Activated naive CD4-positive, alpha-beta T cell treated with anti-CD3 and anti-CD28 coated beads for 36 hours (primary cell): ENCODE measurements at regions not wholly inside any gene's neighbourhood (a gene's known extent, or its start where the extent isn't known, plus 50 kb on each side); places are given as distances from the start of the nearest gene placed in this dataset.

Experiments
- CTCF ChIA-PET: fragments of 350-600 bp; sonication (Branson Sonifier 250); formaldehyde crosslinking; loops from one replicate; lab custom pipeline; 2021; ENCODE audit warnings: antibody characterized with exemption; lab: Charles Lee
- DNase-seq: peaks from one replicate; pipeline ENCODE4 v3.0.0-alpha.2; 2020
- H3K27ac Mint-ChIP-seq: one replicate; pipeline ENCODE4 v1.8.0; 2021; ENCODE audit warnings: mild to moderate bottlenecking, mixed read lengths
- H3K27me3 Mint-ChIP-seq: one replicate; pipeline ENCODE4 v1.8.0; 2021; ENCODE audit warnings: low read depth, mixed read lengths
- H3K36me3 Mint-ChIP-seq: one replicate; pipeline ENCODE4 v1.8.0; 2021; ENCODE audit warnings: low read depth, mixed read lengths
- H3K4me1 Mint-ChIP-seq: one replicate; pipeline ENCODE4 v1.8.0; 2021; ENCODE audit warnings: low read depth, mixed read lengths
- H3K4me3 Mint-ChIP-seq: one replicate; pipeline ENCODE4 v1.8.0; 2021; ENCODE audit warnings: mild to moderate bottlenecking, moderate library complexity, mixed read lengths
- H3K9me3 Mint-ChIP-seq: one replicate; pipeline ENCODE4 v1.8.0; 2021; ENCODE audit warnings: mixed read lengths
- intact Hi-C: fragments of 100-400 bp; cut with micrococcal nuclease; formaldehyde crosslinking; loops from one replicate; pipeline ENCODE4 v1.15.1; 2023

- Mint-ChIP-seq H3K27ac (no peak overlapping the region), H3K27me3 (no peaks in the 10 kb centered on the region), H3K36me3 (no peaks in the 10 kb centered on the region), H3K9me3 (no peaks in the 10 kb centered on the region), H3K4me1 (no peaks in the 10 kb centered on the region), H3K4me3 (no peak overlapping the region)
- no peak for DNase-seq
- CTCF ChIA-PET, result no interaction called here
- intact Hi-C loops, result no loop called here
These were observed 50.3 kb upstream of the OSBPL11 start for GRCh38 chr3:125645616-125646015.

GRCh38 chr3:125646581-125646980 lies 51.3 kb upstream of the OSBPL11 start:
- no peaks in the 10 kb centered on the region for H3K27me3 Mint-ChIP-seq
- CTCF ChIA-PET, result interaction anchor here (0.6 kb wide), 1 partner anchor 193 kb away, joined by 3 read pairs; no protein-coding TSS in a partner anchor
- H3K9me3 Mint-ChIP-seq, result no peaks in the 10 kb centered on the region

GRCh38 chr3:125647318-125648014 lies 52.2 kb upstream of the OSBPL11 start:
- Mint-ChIP-seq H3K4me3 (no peak overlapping the region), H3K27ac (no peak overlapping the region), H3K9me3 (no peaks in the 10 kb centered on the region), H3K4me1 (no peaks in the 10 kb centered on the region), H3K36me3 (no peaks in the 10 kb centered on the region), H3K27me3 (no peaks in the 10 kb centered on the region)
- DNase-seq, result no peak
- intact Hi-C loops, result no loop called here
- CTCF ChIA-PET, result no interaction called here

More at GRCh38 chr3:125646581-125646980, 51.3 kb upstream of the OSBPL11 start:
- Mint-ChIP-seq H3K4me3 (no peak overlapping the region), H3K27ac (no peak overlapping the region), H3K36me3 (no peaks in the 10 kb centered on the region), H3K4me1 (no peaks in the 10 kb centered on the region)
- intact Hi-C loops, result no loop called here
- no peak for DNase-seq

GRCh38 chr3:125651244-125651643 lies 55.9 kb upstream of the OSBPL11 start:
- CTCF ChIA-PET, result no interaction called here
- H3K9me3 Mint-ChIP-seq, result no peaks in the 10 kb centered on the region
- intact Hi-C loops, result no loop called here
- no peaks in the 10 kb centered on the region for H3K36me3 Mint-ChIP-seq
- DNase-seq, result no peak
- no peaks in the 10 kb centered on the region for H3K27me3 Mint-ChIP-seq
- H3K4me3 Mint-ChIP-seq, result no peak overlapping the region
- H3K4me1 Mint-ChIP-seq, result no peaks in the 10 kb centered on the region
- no peak overlapping the region for H3K27ac Mint-ChIP-seq

- CTCF ChIA-PET, result no interaction called here
- H3K4me3 Mint-ChIP-seq, result no peak overlapping the region
- DNase-seq, result no peak
- H3K4me1 Mint-ChIP-seq, result no peaks in the 10 kb centered on the region
- no peaks in the 10 kb centered on the region for H3K27me3 Mint-ChIP-seq
- no peaks in the 10 kb centered on the region for H3K36me3 Mint-ChIP-seq
- intact Hi-C loops, result no loop called here
- H3K27ac Mint-ChIP-seq, result no peak overlapping the region
- H3K9me3 Mint-ChIP-seq, result no peaks in the 10 kb centered on the region
These were observed 57.1 kb upstream of the OSBPL11 start for GRCh38 chr3:125652349-125652748.

GRCh38 chr3:125654526-125654925 lies 59.2 kb upstream of the OSBPL11 start:
- no peak for DNase-seq
- H3K4me1 Mint-ChIP-seq, result no peaks in the 10 kb centered on the region
- intact Hi-C loops, result no loop called here
- H3K36me3 Mint-ChIP-seq, result no peaks in the 10 kb centered on the region
- CTCF ChIA-PET, result no interaction called here
- H3K9me3 Mint-ChIP-seq, result no peaks in the 10 kb centered on the region
- no peak overlapping the region for H3K4me3 Mint-ChIP-seq
- no peaks in the 10 kb centered on the region for H3K27me3 Mint-ChIP-seq
- no peak overlapping the region for H3K27ac Mint-ChIP-seq

- no peak for DNase-seq
- no peaks in the 10 kb centered on the region for H3K9me3 Mint-ChIP-seq
- intact Hi-C loops, result no loop called here
- H3K27me3 Mint-ChIP-seq, result no peaks in the 10 kb centered on the region
- no peaks in the 10 kb centered on the region for H3K4me1 Mint-ChIP-seq
- no peak overlapping the region for H3K4me3 Mint-ChIP-seq
- CTCF ChIA-PET, result no interaction called here
- no peaks in the 10 kb centered on the region for H3K36me3 Mint-ChIP-seq
- no peak overlapping the region for H3K27ac Mint-ChIP-seq
These were observed 67.4 kb upstream of the OSBPL11 start for GRCh38 chr3:125662675-125663074.

- DNase-seq, result no peak
- no peak overlapping the region for H3K27ac Mint-ChIP-seq
- intact Hi-C loops, result no loop called here
- no peaks in the 10 kb centered on the region for H3K4me1 Mint-ChIP-seq
- H3K4me3 Mint-ChIP-seq, result no peak overlapping the region
- no peaks in the 10 kb centered on the region for H3K9me3 Mint-ChIP-seq
- H3K27me3 Mint-ChIP-seq, result no peaks in the 10 kb centered on the region
- CTCF ChIA-PET, result no interaction called here
- no peaks in the 10 kb centered on the region for H3K36me3 Mint-ChIP-seq
These were observed 75.1 kb upstream of the OSBPL11 start for GRCh38 chr3:125670352-125670751.

GRCh38 chr3:125670945-125671344 lies 75.6 kb upstream of the OSBPL11 start:
- no peak for DNase-seq
- CTCF ChIA-PET, result no interaction called here
- Mint-ChIP-seq H3K4me3 (no peak overlapping the region), H3K36me3 (no peaks in the 10 kb centered on the region), H3K27ac (no peak overlapping the region), H3K4me1 (no peaks in the 10 kb centered on the region), H3K27me3 (no peaks in the 10 kb centered on the region), H3K9me3 (no peaks in the 10 kb centered on the region)
- intact Hi-C loops, result no loop called here

- Mint-ChIP-seq H3K27ac (no peak overlapping the region), H3K36me3 (no peaks in the 10 kb centered on the region), H3K9me3 (no peaks in the 10 kb centered on the region), H3K4me3 (no peak overlapping the region), H3K4me1 (no peaks in the 10 kb centered on the region), H3K27me3 (no peaks in the 10 kb centered on the region)
- DNase-seq, result no peak
- intact Hi-C loops, result no loop called here
- CTCF ChIA-PET, result no interaction called here
These were observed 76.4 kb upstream of the OSBPL11 start for GRCh38 chr3:125671461-125672243.

- no peak overlapping the region for H3K27ac Mint-ChIP-seq
- DNase-seq, result no peak
- H3K4me1 Mint-ChIP-seq, result no peaks in the 10 kb centered on the region
- intact Hi-C loops, result no loop called here
- H3K9me3 Mint-ChIP-seq, result no peaks in the 10 kb centered on the region
- CTCF ChIA-PET, result no interaction called here
- no peak overlapping the region for H3K4me3 Mint-ChIP-seq
- H3K36me3 Mint-ChIP-seq, result no peaks in the 10 kb centered on the region
- no peaks in the 10 kb centered on the region for H3K27me3 Mint-ChIP-seq
These were observed 80.5 kb upstream of the OSBPL11 start for GRCh38 chr3:125675791-125676190.

GRCh38 chr3:125679258-125679657 lies 84.0 kb upstream of the OSBPL11 start:
- Mint-ChIP-seq H3K4me3 (no peak overlapping the region), H3K27me3 (no peaks in the 10 kb centered on the region), H3K27ac (no peak overlapping the region), H3K36me3 (no peaks in the 10 kb centered on the region), H3K9me3 (no peaks in the 10 kb centered on the region), H3K4me1 (no peaks in the 10 kb centered on the region)
- CTCF ChIA-PET, result no interaction called here
- no peak for DNase-seq
- intact Hi-C loops, result no loop called here

- intact Hi-C loops, result no loop called here
- no peak overlapping the region for H3K4me3 Mint-ChIP-seq
- no peaks in the 10 kb centered on the region for H3K36me3 Mint-ChIP-seq
- peaks cover 1% of the 10 kb centered on the region for H3K27me3 Mint-ChIP-seq
- CTCF ChIA-PET, result no interaction called here
- H3K4me1 Mint-ChIP-seq, result no peaks in the 10 kb centered on the region
- DNase-seq, result no peak
- H3K27ac Mint-ChIP-seq, result no peak overlapping the region
- H3K9me3 Mint-ChIP-seq, result no peaks in the 10 kb centered on the region
These were observed 85.8 kb upstream of the OSBPL11 start for GRCh38 chr3:125681146-125681545.
